ENCODE measurements at regions not wholly inside any gene's neighbourhood (a gene's known extent, or its start where the extent isn't known, plus 50 kb on each side); places are given as distances from the start of the nearest gene placed in this dataset.

- FAIRE-seq (no peak), DNase-seq (ENCODE audit: insufficient read length, low spot score) (no peak)
- no peak for TF ChIP-seq POLR2A (IDR thresholded peaks at IDR 0.05; ENCODE audit: low read depth, low read length)
These were observed 66.7 kb upstream of the FOXF1 start for GRCh38 chr16:86443508-86444147.

- no peak for DNase-seq (ENCODE audit: insufficient read length, low spot score)
- no peak for TF ChIP-seq POLR2A (IDR thresholded peaks at IDR 0.05; ENCODE audit: low read depth, low read length)
- FAIRE-seq: no peak
These were observed 66.1 kb upstream of the FOXF1 start for GRCh38 chr16:86444261-86444660.

- TF ChIP-seq POLR2A (IDR thresholded peaks at IDR 0.05; ENCODE audit: low read depth, low read length): no peak
- FAIRE-seq: no peak
- DNase-seq (ENCODE audit: insufficient read length, low spot score): no peak
These were observed 65.7 kb upstream of the FOXF1 start for GRCh38 chr16:86444661-86445060.

- DNase-seq (ENCODE audit: insufficient read length, low spot score) (no peak), FAIRE-seq (no peak)
These were observed 64.0 kb upstream of the FOXF1 start for GRCh38 chr16:86446279-86446678.

GRCh38 chr16:86447228-86447627 lies 63.1 kb upstream of the FOXF1 start:
- FAIRE-seq: no peak
- TF ChIP-seq POLR2A (IDR thresholded peaks at IDR 0.05; ENCODE audit: low read depth, low read length): no peak

More at GRCh38 chr16:86446279-86446678, 64.0 kb upstream of the FOXF1 start:
- TF ChIP-seq POLR2A (IDR thresholded peaks at IDR 0.05; ENCODE audit: low read depth, low read length): no peak

GRCh38 chr16:86448306-86448890 lies 61.9 kb upstream of the FOXF1 start:
- DNase-seq (ENCODE audit: insufficient read length, low spot score) (no peak), FAIRE-seq (no peak)
- no peak for TF ChIP-seq POLR2A (IDR thresholded peaks at IDR 0.05; ENCODE audit: low read depth, low read length)

More at GRCh38 chr16:86447228-86447627, 63.1 kb upstream of the FOXF1 start:
- no peak for DNase-seq (ENCODE audit: insufficient read length, low spot score)

- no peak for FAIRE-seq
- no peak for DNase-seq (ENCODE audit: insufficient read length, low spot score)
- TF ChIP-seq POLR2A (IDR thresholded peaks at IDR 0.05; ENCODE audit: low read depth, low read length): no peak
These were observed 60.8 kb upstream of the FOXF1 start for GRCh38 chr16:86449446-86450095.

- no peak for TF ChIP-seq POLR2A (IDR thresholded peaks at IDR 0.05; ENCODE audit: low read depth, low read length)
- no peak for FAIRE-seq
- DNase-seq (ENCODE audit: insufficient read length, low spot score): no peak
These were observed 59.6 kb upstream of the FOXF1 start for GRCh38 chr16:86450691-86451090.

- FAIRE-seq (no peak), DNase-seq (ENCODE audit: insufficient read length, low spot score) (no peak)
- no peak for TF ChIP-seq POLR2A (IDR thresholded peaks at IDR 0.05; ENCODE audit: low read depth, low read length)
These were observed 57.9 kb upstream of the FOXF1 start for GRCh38 chr16:86452451-86452850.

- no peak for DNase-seq (ENCODE audit: insufficient read length, low spot score)
- FAIRE-seq: no peak
- no peak for TF ChIP-seq POLR2A (IDR thresholded peaks at IDR 0.05; ENCODE audit: low read depth, low read length)
These were observed 55.2 kb upstream of the FOXF1 start for GRCh38 chr16:86455116-86455515.

- TF ChIP-seq POLR2A (IDR thresholded peaks at IDR 0.05; ENCODE audit: low read depth, low read length): no peak
- no peak for FAIRE-seq
- DNase-seq (ENCODE audit: insufficient read length, low spot score): no peak
These were observed 54.7 kb upstream of the FOXF1 start for GRCh38 chr16:86455640-86456039.

- FAIRE-seq (no peak), DNase-seq (ENCODE audit: insufficient read length, low spot score) (no peak)
- no peak for TF ChIP-seq POLR2A (IDR thresholded peaks at IDR 0.05; ENCODE audit: low read depth, low read length)
These were observed 52.7 kb upstream of the FOXF1 start for GRCh38 chr16:86457501-86458148.

GRCh38 chr16:86458149-86458777 lies 52.1 kb upstream of the FOXF1 start:
- FAIRE-seq (no peak), DNase-seq (ENCODE audit: insufficient read length, low spot score) (no peak)
- TF ChIP-seq POLR2A (IDR thresholded peaks at IDR 0.05; ENCODE audit: low read depth, low read length): no peak

- no peak for FAIRE-seq
- no peak for DNase-seq (ENCODE audit: insufficient read length, low spot score)
- no peak for TF ChIP-seq POLR2A (IDR thresholded peaks at IDR 0.05; ENCODE audit: low read depth, low read length)
These were observed 51.1 kb upstream of the FOXF1 start for GRCh38 chr16:86459266-86459665.

Measured in H54 (cell line).